Lung (tissue), 11 donors: ENCODE measurements at regions not wholly inside any gene's neighbourhood (a gene's known extent, or its start where the extent isn't known, plus 50 kb on each side); places are given as distances from the start of the nearest gene placed in this dataset.
A peak's percentile ranks its signal among the peaks of the same experiment; 100 is the strongest.

Experiments used
- ATAC-seq: fragments of 200-7000 bp; cut with Tn5 transposase; one replicate; pipeline ENCODE4 v1.9.1; 2020; ENCODE audit warnings: moderate number of reproducible peaks; ENCODE audit not compliant: insufficient read depth, low FRiP score
- DNase-seq, 3 donors: peaks; one replicate each; pipeline ENCODE4 v3.0.0-alpha.2; 2013 to 2017
- H3K27ac ChIP-seq, 2 donors: one replicate each; pipeline ENCODE4 v1.5.1; 2013; ENCODE audit warnings: mild to moderate bottlenecking in 2 of 2, moderate library complexity in 2 of 2, control low read depth in 1 of 2, inconsistent platforms in 1 of 2, low read depth in 1 of 2, low read length in 1 of 2
- H3K27me3 ChIP-seq, 3 donors: one replicate each; pipeline ENCODE4 v1.5.1; 2013; ENCODE audit warnings: low read length in 2 of 3; ENCODE audit not compliant: control insufficient read depth in 3 of 3, insufficient read depth in 3 of 3
- H3K36me3 ChIP-seq, 4 donors: one replicate each; pipeline ENCODE4 v1.5.1; 2013; ENCODE audit warnings: low read length in 4 of 4, mild to moderate bottlenecking in 1 of 4, moderate library complexity in 1 of 4; ENCODE audit not compliant: control insufficient read depth in 4 of 4, insufficient read depth in 4 of 4
- H3K4me1 ChIP-seq, 5 donors: one replicate each; pipeline ENCODE4 v1.5.1; 2013; ENCODE audit warnings: low read length in 5 of 5, mild to moderate bottlenecking in 2 of 5, moderate library complexity in 1 of 5; ENCODE audit not compliant: control insufficient read depth in 5 of 5, insufficient read depth in 5 of 5
- H3K4me3 ChIP-seq: one replicate; pipeline ENCODE4 v1.5.1; 2013; ENCODE audit warnings: mild to moderate bottlenecking, control low read depth, moderate library complexity
- H3K9ac ChIP-seq, 2 donors: one replicate each; pipeline ENCODE4 v1.5.1; 2013; ENCODE audit warnings: low read length in 2 of 2, control low read depth in 1 of 2; ENCODE audit not compliant: insufficient read depth in 1 of 2
- H3K9me3 ChIP-seq, 4 donors: one replicate each; pipeline ENCODE4 v1.5.1; 2013; ENCODE audit warnings: low read length in 3 of 4, mild to moderate bottlenecking in 1 of 4, moderate library complexity in 1 of 4; ENCODE audit not compliant: control insufficient read depth in 4 of 4, insufficient read depth in 3 of 4
- CTCF ChIP-seq: IDR thresholded peaks from 2 replicates; pipeline ENCODE4 v1.5.1; 2012; ENCODE audit warnings: mild to moderate bottlenecking; ENCODE audit errors: control extremely low read depth, extremely low read depth
- WGBS, 2 donors: extraction: QIAGEN DNeasy Blood & Tissue Kit; methylation state at CpG; one replicate each; pipeline ENCODE4 v1.1.7; 2013; 5-methylcytosine and 5-hydroxymethylcytosine counted together
- donor health status: control.
- donor health status: control.
- donor health status: Bipolar disorder and iron deficiency.
- donor health status: healthy.
- donor health status: DM: yes; HTN: yes; CAD: no.

GRCh38 chr2:133651861-133652260 is 83.6 kb upstream of the NCKAP5 start:
- ATAC-seq: no peak

GRCh38 chr2:133652398-133652797 is 84.1 kb upstream of the NCKAP5 start:
- DNase-seq: peak in 2 of 3 donors; percentile 84 to 88

More at GRCh38 chr2:133651861-133652260, 83.6 kb upstream of the NCKAP5 start:
- Histone ChIP-seq H3K27me3 (no peaks in the 10 kb centered on the region), H3K9ac (peak overlapping the region in 1 of 2 donors; percentile 14), H3K36me3 (no peaks in the 10 kb centered on the region), H3K9me3 (peaks cover 0 to 5% (median 2%) of the 10 kb centered on the region in 4 donors), H3K4me3 (no peak overlapping the region), H3K27ac (no peak overlapping the region), H3K4me1 (peaks cover 0 to 7% (median 0%) of the 10 kb centered on the region in 5 donors)
- no peak for DNase-seq
- TF ChIP-seq CTCF: no peak
- 86 to 87% methylated on average over 2 of the region's 2 CpGs for WGBS, 2 donors

GRCh38 chr2:133653056-133653455 is 84.8 kb upstream of the NCKAP5 start:
- ATAC-seq (no peak), DNase-seq (no peak)
- Histone ChIP-seq H3K4me1 (peaks cover 0 to 7% (median 0%) of the 10 kb centered on the region in 5 donors), H3K27ac (no peak overlapping the region), H3K36me3 (no peaks in the 10 kb centered on the region), H3K9me3 (peaks cover 0 to 5% (median 2%) of the 10 kb centered on the region in 4 donors), H3K9ac (no peak overlapping the region), H3K4me3 (no peak overlapping the region), H3K27me3 (no peaks in the 10 kb centered on the region)
- no peak for TF ChIP-seq CTCF

More at GRCh38 chr2:133652398-133652797, 84.1 kb upstream of the NCKAP5 start:
- Histone ChIP-seq H3K27ac (no peak overlapping the region), H3K9me3 (peaks cover 0 to 5% (median 2%) of the 10 kb centered on the region in 4 donors), H3K4me1 (peaks cover 0 to 7% (median 0%) of the 10 kb centered on the region in 5 donors), H3K36me3 (no peaks in the 10 kb centered on the region), H3K27me3 (no peaks in the 10 kb centered on the region), H3K4me3 (no peak overlapping the region), H3K9ac (peak overlapping the region in 1 of 2 donors; percentile 14)
- WGBS, 2 donors: 65 to 70% methylated on average over 4 of the region's 4 CpGs
- ATAC-seq: no peak
- TF ChIP-seq CTCF: no peak

GRCh38 chr2:133654949-133655348 is 86.7 kb upstream of the NCKAP5 start:
- peaks cover 0 to 6% (median 2%) of the 10 kb centered on the region in 4 donors for H3K9me3 ChIP-seq
- H3K27me3 ChIP-seq: no peaks in the 10 kb centered on the region
- no peak for ATAC-seq
- no peak for TF ChIP-seq CTCF
- peaks cover 0 to 7% (median 0%) of the 10 kb centered on the region in 5 donors for H3K4me1 ChIP-seq
- no peak for DNase-seq
- H3K4me3 ChIP-seq: no peak overlapping the region
- no peaks in the 10 kb centered on the region for H3K36me3 ChIP-seq
- H3K27ac ChIP-seq: no peak overlapping the region
- no peak overlapping the region for H3K9ac ChIP-seq
